PFSK-1 (cell line): ENCODE measurements at regions not wholly inside any gene's neighbourhood (a gene's known extent, or its start where the extent isn't known, plus 50 kb on each side); places are given as distances from the start of the nearest gene placed in this dataset.

Source experiments
- POLR2AphosphoS5 ChIP-seq: IDR thresholded peaks from 2 replicates; pipeline ENCODE4 v1.6.1; 2012; ENCODE audit warnings: low read depth, mild to moderate bottlenecking, control low read depth, low read length, moderate library complexity
- SIN3A ChIP-seq: IDR thresholded peaks from 2 replicates; pipeline ENCODE4 v1.6.1; 2012; ENCODE audit warnings: mild to moderate bottlenecking, low read length, moderate library complexity, borderline replicate concordance; ENCODE audit not compliant: insufficient read depth
- TAF1 ChIP-seq: IDR thresholded peaks from 2 replicates; pipeline ENCODE4 v1.6.1; 2012; ENCODE audit warnings: low read length, control low read depth, borderline replicate concordance; ENCODE audit not compliant: insufficient read depth
- TF ChIP-seq, protein P1 (sequence below), 2 experiments: IDR thresholded peaks; 2 replicates each; pipeline versions ENCODE4 v1.6.1 to v1.8.0; 2011 to 2012; ENCODE audit warnings: low read depth in 2 of 2, low read length in 2 of 2, control low read depth in 1 of 2, inconsistent platforms in 1 of 2, mild to moderate bottlenecking in 1 of 2, moderate library complexity in 1 of 2; ENCODE audit not compliant: insufficient read depth in 1 of 2

DNA sequence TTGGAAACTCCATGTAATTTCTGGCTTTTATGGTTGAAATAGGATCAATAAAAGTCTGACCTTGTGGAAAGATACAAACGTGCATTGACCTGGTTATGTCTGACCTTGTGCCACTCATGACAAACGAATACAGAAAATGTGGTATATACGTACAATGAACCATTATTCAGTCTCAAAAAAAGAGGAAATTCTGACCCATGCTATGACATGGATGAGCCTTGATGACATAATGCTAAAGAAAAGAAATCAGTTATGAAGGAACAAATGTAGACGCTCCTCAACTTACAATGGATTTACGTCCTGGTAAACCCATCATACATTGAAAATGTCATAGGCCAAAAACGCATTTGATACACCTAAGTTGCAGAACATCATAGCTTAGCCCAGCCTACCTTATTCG, 309.7 kb upstream of the SULF2 start:
- TF ChIP-seq, protein P1, sequence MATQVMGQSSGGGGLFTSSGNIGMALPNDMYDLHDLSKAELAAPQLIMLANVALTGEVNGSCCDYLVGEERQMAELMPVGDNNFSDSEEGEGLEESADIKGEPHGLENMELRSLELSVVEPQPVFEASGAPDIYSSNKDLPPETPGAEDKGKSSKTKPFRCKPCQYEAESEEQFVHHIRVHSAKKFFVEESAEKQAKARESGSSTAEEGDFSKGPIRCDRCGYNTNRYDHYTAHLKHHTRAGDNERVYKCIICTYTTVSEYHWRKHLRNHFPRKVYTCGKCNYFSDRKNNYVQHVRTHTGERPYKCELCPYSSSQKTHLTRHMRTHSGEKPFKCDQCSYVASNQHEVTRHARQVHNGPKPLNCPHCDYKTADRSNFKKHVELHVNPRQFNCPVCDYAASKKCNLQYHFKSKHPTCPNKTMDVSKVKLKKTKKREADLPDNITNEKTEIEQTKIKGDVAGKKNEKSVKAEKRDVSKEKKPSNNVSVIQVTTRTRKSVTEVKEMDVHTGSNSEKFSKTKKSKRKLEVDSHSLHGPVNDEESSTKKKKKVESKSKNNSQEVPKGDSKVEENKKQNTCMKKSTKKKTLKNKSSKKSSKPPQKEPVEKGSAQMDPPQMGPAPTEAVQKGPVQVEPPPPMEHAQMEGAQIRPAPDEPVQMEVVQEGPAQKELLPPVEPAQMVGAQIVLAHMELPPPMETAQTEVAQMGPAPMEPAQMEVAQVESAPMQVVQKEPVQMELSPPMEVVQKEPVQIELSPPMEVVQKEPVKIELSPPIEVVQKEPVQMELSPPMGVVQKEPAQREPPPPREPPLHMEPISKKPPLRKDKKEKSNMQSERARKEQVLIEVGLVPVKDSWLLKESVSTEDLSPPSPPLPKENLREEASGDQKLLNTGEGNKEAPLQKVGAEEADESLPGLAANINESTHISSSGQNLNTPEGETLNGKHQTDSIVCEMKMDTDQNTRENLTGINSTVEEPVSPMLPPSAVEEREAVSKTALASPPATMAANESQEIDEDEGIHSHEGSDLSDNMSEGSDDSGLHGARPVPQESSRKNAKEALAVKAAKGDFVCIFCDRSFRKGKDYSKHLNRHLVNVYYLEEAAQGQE (IDR thresholded peaks at IDR 0.05; ENCODE audit: insufficient read depth in 1 of 2, low read depth in 2 of 2, low read length in 2 of 2), result no peak
- TF ChIP-seq SIN3A, result no peak
- no peak for TF ChIP-seq POLR2AphosphoS5
- TF ChIP-seq TAF1, result no peak
